Coronary artery (tissue), 2 donors: ENCODE measurements at regions not wholly inside any gene's neighbourhood (a gene's known extent, or its start where the extent isn't known, plus 50 kb on each side); places are given as distances from the start of the nearest gene placed in this dataset.
"Not testable (repeated sequence)": the region's sequence is repeated elsewhere in the genome, so short reads cannot be mapped to it uniquely, and the experiment has no call there.

Experiments used
- DNase-seq: peaks from one replicate; pipeline ENCODE4 v3.0.0-alpha.2; 2017; ENCODE audit warnings: low spot score
- H3K27ac ChIP-seq, 2 donors: fragments of 200-600 bp; sonication (generic); one replicate each; pipeline ENCODE4 v1.5.1; 2016 to 2019
- H3K4me3 ChIP-seq: fragments of 200-600 bp; sonication (generic); 2 replicates; pipeline ENCODE4 v1.5.1; 2016; ENCODE audit warnings: mild to moderate bottlenecking, moderate library complexity
- TF ChIP-seq, protein P1 (sequence below): fragments of 200-600 bp; sonication (generic); IDR thresholded peaks from one replicate; pipeline ENCODE4 v1.5.1; 2019; ENCODE audit warnings: antibody characterized with exemption

DNA sequence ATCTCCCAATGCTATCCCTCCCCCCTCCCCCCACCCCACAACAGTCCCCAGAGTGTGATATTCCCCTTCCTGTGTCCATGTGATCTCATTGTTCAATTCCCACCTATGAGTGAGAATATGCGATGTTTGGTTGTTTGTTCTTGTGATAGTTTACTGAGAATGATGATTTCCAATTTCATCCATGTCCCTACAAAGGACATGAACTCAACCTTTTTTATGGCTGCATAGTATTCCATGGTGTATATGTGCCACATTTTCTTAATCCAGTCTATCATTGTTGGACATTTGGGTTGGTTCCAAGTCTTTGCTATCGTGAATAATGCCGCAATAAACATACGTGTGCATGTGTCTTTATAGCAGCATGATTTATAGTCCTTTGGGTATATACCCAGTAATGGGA lies 106.1 kb downstream of the FOXD4L6 start:
- not testable (repeated sequence) for H3K4me3 ChIP-seq, DNase-seq, H3K27ac ChIP-seq

DNA sequence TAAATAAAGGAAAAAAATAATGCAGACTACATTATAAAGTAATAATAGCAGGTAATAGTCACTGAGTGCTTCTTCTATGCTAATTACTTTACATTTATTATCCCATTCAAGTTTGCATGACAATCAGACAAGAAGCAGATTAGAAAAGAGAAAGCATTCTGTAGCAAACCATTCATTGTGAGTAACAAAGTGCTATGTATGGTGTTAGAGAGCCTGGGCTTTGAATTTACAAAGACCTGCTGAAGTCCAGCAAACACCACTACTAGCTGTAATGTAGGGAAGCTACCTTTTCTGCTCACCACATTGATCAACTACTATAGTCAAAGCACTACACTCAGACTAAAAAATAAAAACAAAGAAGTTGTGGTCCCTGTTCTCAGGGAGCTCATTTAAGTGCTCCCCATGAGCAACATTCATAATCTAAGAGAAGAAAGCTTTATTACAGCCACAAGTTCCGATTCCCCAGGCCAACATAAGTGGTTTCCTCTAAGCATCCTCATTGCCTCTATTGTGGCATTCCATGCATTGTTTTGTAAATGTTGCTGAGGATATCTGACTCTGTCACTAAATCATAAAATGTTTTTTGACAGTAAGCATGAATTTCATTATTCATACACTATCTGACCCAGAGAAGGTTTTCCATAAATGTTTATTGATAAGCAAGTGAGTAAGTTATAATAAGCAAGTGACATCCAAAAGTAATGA lies 108.5 kb downstream of the FOXD4L6 start:
- not testable (repeated sequence) for DNase-seq, H3K27ac ChIP-seq, H3K4me3 ChIP-seq

DNA sequence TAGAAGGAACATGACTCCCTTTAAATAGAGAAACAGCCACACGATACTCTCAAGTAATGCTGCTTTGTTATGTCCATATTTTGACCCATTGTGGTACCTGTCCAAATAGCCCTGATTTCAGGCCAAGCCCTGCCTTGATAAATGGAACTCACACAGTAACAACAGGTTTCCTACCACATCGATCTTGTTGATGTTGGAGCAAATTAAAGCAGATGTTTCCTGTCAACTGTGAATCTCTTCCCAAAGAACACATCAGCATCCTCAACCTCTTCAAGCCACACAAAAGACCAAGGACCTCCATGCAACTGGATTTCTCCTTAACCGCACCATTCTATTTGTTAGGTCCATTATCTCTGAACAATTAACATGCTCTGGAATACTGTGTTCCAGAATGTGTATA lies 109.5 kb downstream of the FOXD4L6 start:
- DNase-seq, H3K4me3 ChIP-seq, H3K27ac ChIP-seq: not testable (repeated sequence)

DNA sequence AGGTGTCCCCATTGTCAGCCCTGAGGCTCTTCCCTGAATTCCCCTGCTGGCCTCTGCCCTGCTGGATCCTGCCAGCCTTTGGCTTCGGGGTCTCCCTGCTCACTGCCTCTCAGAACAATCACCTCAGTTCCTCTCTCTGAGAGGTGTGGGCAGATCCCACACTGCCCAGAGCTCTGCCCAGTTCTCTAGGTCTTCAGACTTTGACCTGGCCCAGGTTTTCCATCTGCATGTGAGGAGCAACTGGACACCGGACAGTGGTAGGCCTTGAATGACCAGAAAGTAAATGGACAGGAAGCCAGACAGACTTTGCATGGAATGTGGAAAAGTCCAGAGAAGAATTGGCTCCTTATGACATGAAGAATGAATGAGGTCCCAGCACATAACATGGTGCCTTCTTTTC lies 111.8 kb downstream of the FOXD4L6 start:
- not testable (repeated sequence) for DNase-seq, H3K27ac ChIP-seq, H3K4me3 ChIP-seq

DNA sequence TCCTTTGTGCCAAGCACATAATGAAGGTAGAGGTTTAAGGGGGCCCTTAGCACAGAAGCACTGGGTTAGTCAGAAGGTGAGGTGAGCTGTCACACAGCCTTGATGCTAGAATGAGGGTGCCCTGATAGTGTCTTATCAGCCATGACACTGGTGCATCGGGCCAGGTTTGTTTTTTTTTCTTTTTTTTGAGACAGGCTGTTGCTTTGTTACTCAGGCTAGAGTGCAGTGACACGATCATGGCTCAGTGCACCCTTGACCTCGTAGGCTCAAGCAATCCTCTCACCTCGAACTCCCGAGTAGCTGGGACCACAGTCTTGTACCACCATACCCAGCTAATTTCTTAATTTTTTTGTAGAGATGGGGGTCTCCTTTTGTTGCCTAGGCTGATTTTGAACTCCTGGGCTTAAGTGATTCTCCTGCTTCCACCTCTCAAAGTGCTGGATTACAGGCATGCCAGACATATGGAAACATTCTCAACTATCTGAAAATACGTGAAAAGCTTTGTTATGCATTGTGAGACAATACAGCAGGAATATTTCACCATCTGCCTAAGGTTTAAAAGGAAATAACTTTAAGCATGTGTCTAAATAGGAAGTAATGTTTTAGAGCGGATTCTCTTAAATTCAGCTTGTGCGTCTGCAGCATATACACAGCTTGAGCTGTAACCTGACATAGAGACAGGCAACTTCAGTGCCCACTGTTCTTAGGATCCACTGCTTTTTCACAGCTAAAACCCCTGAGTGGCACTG lies 128.4 kb downstream of the FOXD4L6 start:
- not testable (repeated sequence) for H3K4me3 ChIP-seq, DNase-seq, H3K27ac ChIP-seq

DNA sequence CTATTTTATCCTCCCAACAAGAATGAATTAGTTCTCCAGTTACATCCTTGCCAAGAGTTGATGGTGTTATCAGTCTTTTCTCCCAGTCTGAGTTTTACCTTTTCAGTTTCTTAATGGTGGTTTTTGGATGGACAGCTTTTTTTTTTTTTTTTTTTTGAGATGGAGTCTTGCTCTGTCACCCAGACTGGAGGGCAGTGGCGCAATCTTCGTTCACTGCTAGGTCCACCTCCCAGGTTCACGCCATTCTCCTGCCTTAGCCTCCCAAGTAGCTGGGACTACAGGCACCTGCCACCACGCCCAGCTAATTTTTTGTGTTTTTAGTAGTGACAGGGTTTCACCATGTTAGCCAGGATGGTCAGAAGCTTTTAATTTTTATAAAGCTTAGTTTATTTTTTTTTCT lies 133.0 kb downstream of the FOXD4L6 start:
- H3K4me3 ChIP-seq = not testable (repeated sequence)

DNA sequence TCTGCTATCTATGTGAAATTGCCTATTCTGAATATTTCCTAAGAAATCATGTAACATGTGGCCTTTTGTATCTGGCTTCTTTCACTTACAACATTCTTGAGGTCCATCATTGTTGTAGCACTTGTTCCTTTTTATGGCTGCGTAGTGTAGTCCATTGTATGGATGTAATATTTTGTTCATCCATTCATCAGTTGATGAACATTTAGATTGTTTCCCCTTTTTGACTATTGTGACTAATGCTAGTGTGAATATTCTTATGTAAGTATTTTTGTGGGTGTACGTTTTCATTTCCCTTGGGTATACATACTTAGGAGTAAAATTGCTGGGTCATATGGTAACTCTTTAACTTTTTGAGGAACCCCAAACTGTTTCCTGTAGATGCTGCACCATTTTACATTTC lies 134.6 kb downstream of the FOXD4L6 start:
- H3K4me3 ChIP-seq = peak overlapping the region; percentile 84
- not testable (repeated sequence) for DNase-seq, H3K27ac ChIP-seq

More for the DNA sequence above, 133.0 kb downstream of the FOXD4L6 start:
- H3K27ac ChIP-seq, DNase-seq: not testable (repeated sequence)

DNA sequence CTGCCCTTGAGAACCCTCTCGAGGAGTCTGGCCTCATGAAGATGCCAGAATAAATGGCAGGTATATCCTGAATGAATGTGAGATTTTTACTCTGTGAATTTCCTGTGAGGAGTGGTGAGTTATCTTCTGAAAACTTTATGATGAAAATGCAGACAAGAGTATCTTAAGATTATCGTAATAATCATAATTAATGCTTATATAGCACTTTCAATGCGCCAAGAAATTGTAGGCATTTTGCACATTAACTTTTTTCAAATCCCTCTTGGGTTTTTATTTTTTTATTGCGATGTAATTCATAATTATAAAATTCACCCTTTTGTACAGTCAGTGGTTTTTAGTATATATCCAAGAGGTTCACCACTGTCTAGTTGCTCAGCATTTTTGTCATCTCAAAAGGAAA lies 135.1 kb downstream of the FOXD4L6 start:
- H3K4me3 ChIP-seq = peak overlapping the region; percentile 84
- not testable (repeated sequence) for H3K27ac ChIP-seq, DNase-seq

DNA sequence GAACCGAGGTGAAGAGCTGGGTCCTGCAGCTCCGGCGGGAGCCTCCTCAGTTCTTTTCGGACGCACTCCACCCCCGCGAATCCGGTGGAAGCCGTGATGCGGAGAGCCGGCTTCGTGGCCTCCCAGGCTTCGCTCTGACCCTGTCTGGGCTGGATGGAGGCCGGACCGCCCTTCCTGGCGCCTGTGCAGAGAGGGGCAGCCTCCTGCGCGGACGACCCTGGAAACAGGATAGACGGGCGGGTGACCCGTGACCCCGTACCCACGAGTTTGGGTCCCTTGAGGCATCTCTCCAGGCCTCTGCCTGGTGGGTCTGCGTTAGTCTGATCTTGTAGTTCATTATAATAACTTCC lies 136.0 kb downstream of the FOXD4L6 start:
- Histone ChIP-seq H3K27ac (peak overlapping the region; percentile 84 to 90), H3K4me3 (peak overlapping the region; percentile 84)
- DNase-seq = peak; percentile 85

DNA sequence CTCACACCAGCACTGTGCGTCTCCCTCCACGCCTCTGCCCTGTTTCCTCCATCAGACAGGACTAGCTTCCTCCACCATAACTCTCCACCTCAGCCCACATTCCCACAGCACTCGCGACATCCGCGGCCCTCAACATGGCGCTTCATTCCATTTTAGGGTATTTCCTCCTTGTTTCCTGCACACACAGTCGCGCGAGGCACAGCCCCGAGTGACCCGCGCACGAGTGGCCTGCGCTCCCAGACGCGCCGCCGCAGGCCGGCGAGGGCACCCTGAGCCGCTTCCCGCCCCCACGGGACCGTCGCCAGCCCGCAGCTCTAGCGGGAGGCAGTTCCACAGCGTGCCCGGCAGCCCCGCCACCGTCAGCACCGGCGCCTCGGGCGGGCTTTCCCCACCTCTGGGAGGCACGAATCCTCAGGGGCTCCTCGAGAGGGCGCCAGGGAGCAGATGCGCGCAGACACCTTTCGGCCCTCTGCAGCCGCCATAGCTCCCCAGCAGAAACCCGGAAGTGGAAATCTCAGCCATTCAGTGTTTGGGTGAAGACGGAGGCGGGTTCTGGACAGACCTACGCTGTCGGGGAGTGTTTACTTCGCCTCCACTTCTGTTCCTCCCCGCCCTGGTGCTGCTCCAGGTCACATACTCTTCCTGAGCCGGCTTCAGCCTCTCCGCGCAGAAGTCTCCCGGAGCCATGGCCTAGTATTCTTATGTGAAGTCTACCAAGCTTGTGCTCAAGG lies 136.6 kb downstream of the FOXD4L6 start:
- DNase-seq = peak; percentile 99
- Histone ChIP-seq H3K27ac (peak overlapping the region; percentile 84 to 90), H3K4me3 (peak overlapping the region; percentile 84)
- TF ChIP-seq, protein P1, sequence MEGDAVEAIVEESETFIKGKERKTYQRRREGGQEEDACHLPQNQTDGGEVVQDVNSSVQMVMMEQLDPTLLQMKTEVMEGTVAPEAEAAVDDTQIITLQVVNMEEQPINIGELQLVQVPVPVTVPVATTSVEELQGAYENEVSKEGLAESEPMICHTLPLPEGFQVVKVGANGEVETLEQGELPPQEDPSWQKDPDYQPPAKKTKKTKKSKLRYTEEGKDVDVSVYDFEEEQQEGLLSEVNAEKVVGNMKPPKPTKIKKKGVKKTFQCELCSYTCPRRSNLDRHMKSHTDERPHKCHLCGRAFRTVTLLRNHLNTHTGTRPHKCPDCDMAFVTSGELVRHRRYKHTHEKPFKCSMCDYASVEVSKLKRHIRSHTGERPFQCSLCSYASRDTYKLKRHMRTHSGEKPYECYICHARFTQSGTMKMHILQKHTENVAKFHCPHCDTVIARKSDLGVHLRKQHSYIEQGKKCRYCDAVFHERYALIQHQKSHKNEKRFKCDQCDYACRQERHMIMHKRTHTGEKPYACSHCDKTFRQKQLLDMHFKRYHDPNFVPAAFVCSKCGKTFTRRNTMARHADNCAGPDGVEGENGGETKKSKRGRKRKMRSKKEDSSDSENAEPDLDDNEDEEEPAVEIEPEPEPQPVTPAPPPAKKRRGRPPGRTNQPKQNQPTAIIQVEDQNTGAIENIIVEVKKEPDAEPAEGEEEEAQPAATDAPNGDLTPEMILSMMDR = peak; percentile 88

DNA sequence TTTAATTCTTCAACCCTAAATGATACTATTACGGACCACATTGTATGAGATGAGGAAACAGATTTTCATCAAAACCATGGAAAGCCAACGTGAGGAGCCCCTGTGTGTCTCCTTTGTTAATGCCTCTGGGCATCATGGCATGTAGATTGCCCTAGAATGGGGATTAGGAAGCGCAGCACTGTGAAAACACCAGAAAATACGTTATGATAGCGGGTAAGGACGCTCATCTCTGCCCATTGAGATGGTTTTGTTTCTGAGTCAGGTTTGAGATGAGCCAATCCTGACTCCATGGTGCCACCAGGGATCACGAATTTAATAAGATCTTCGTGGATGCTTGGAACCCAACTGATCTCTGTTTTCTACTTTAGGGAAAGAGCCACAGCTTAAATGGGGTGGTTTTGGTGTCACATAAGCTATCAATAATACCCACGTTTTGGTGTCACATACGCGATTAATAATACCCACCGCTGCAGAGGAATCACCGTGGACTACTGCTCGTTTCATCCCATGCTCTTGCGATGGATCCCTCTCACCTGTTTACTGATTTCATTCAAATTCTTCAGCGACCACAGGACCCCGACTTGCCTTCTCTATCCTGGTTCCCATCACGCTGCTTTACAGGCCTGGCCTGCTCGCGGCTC lies 137.3 kb downstream of the FOXD4L6 start:
- peak overlapping the region; percentile 84 for H3K4me3 ChIP-seq
- not testable (repeated sequence) for DNase-seq
- peak overlapping the region; percentile 84 to 90 for H3K27ac ChIP-seq

DNA sequence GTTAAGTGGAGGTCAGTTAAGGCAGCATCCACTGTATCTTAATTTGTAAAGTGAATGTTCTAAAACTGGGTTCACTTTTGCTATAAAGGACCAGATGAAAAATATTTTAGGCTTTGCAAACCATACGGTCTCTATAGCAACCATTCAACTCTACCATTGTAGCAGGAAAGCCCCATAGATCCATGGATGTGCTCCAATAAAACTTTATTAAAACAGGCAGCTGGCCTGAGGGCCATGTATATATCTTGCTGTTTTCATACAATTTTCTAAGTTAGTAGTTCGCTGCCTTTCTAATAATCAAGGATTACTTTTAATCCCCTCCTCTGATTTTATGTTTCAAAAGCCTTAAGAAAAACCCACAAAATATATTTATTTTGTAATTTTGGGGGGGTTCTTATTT lies 142.1 kb downstream of the FOXD4L6 start:
- not testable (repeated sequence) for H3K27ac ChIP-seq

DNA sequence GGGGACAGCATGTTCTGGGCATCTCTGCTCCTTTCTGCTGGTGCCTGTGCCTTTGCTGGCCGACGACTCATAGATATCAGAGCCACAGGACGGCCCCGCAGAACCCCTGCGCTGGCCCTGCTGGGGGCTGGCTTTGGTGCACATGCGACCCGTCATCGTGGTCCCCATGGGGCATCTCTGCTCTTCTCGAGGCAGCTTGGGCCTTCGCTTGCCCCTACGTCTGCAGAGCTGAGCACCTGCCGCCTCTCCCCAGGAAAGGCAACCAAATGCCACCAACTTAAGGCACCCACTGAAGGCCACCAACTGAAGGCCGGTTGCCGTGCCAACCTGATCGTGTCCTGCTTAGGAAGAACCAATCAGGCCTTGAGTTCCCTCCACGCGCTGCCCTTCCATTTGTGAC lies 153.1 kb downstream of the FOXD4L6 start:
- H3K4me3 ChIP-seq, H3K27ac ChIP-seq, DNase-seq: not testable (repeated sequence)

More for the DNA sequence above, 142.1 kb downstream of the FOXD4L6 start:
- H3K4me3 ChIP-seq, DNase-seq: not testable (repeated sequence)

DNA sequence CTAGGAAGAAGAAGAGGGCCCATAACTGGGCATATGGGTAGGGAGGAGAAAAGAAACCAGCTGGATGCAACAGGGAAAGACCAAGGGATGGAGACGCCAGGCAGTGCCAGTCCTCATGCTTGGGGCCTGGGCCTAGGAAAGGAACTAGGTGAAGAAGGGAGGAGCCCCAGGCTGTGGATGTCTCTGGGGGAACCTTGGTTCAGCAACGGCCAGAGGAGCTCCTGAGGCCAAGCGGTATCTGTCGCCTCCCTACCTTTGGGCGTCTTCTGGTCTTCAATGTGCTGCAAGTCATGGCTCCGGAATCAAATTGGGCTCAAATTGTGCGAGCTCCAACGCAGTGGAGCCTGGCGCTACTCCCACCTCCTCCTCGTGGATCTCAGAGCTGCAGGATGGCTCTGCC lies 153.6 kb downstream of the FOXD4L6 start:
- not testable (repeated sequence) for H3K27ac ChIP-seq, DNase-seq, H3K4me3 ChIP-seq

DNA sequence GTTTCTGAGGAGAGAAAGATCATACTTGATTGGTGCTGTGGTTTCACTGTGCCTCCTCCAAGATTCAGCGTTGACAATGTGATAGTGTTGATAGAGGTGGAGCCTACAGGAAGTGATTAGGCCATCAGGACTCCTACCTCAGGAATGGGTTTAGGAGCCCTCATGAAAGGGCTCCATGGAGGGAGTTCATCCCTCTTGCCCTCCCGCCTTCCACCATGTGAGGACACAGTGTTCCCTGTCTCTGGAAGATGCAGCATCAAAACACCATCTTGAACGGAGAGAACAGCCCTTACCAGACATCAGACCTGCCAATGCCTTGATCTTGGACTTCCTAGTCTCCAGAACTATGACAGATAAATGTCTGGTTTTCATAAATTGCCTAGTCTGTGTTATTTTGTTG lies 156.7 kb downstream of the FOXD4L6 start:
- H3K27ac ChIP-seq, H3K4me3 ChIP-seq: not testable (repeated sequence)
- peak; percentile 50 for DNase-seq

DNA sequence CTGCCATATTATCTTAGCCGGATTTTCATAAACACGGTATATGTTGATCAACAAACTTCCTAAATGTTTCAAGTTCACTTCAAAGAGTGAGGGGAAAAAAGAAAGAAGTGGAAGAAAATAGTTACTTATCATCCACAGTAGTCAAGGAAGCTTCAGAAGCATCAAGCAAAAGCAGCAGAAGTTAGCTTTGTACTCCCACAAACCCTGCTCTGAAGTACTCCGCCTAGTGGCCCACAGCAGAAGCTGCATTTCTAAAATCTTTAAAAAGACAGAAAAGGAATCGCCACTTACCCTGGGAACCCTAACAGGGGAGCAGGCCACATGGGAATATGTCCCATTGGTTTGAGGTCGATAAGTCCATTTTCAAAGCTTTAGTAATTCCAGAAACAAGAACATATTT lies 158.1 kb downstream of the FOXD4L6 start:
- H3K4me3 ChIP-seq, DNase-seq, H3K27ac ChIP-seq: not testable (repeated sequence)

DNA sequence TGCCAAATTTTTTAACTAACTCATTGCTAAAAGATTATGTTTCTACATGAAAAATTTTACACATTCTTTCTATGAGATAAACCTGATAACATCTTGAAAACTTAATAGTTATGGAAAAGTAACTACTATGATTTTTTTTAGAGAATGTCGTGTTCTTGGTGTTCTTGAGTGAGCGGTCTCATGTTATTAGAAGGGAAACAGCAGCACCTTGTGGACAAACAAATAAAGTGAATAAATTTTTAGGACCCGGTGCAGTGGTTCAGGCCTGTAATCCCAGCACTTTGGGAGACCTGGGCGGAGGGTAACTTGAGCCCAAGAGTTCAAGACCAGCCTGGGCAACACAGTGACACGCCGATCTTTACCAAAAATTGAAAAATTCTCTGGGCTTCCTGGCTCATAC lies 166.0 kb downstream of the FOXD4L6 start:
- DNase-seq, H3K4me3 ChIP-seq, H3K27ac ChIP-seq: not testable (repeated sequence)
